Activated naive CD8-positive, alpha-beta T cell treated with anti-CD3 and anti-CD28 coated beads, Interleukin-2, amount 10 ng/mL, durations not matched to agents 7 days and 5 days (primary cell): ENCODE measurements at regions not wholly inside any gene's neighbourhood (a gene's known extent, or its start where the extent isn't known, plus 50 kb on each side); places are given as distances from the start of the nearest gene placed in this dataset.

Source experiments
- ATAC-seq: fragments of 150-1000 bp; cut with Tn5 transposase; one replicate; pipeline ENCODE4 v1.10.0; 2021; ENCODE audit warnings: low read depth, moderate library complexity
- POLR2A ChIA-PET: fragments of 350-600 bp; sonication (Branson Sonifier 250); formaldehyde crosslinking; loops from one replicate; lab custom pipeline; 2021; ENCODE audit warnings: antibody characterized with exemption; lab: Charles Lee
- DNase-seq: peaks from one replicate; pipeline ENCODE4 v3.0.0; 2021
- H3K27ac Mint-ChIP-seq: one replicate; pipeline ENCODE4 v1.8.0; 2022; ENCODE audit warnings: mild to moderate bottlenecking, mixed read lengths
- H3K27me3 Mint-ChIP-seq: one replicate; pipeline ENCODE4 v1.8.0; 2022; ENCODE audit warnings: mild to moderate bottlenecking, moderate library complexity, mixed read lengths
- H3K36me3 Mint-ChIP-seq: one replicate; pipeline ENCODE4 v1.8.0; 2021; ENCODE audit warnings: mild to moderate bottlenecking, mixed read lengths
- H3K4me1 Mint-ChIP-seq: one replicate; pipeline ENCODE4 v1.8.0; 2021; ENCODE audit warnings: mixed read lengths
- H3K4me3 Mint-ChIP-seq: one replicate; pipeline ENCODE4 v1.8.0; 2022; ENCODE audit warnings: mild to moderate bottlenecking, moderate library complexity, mixed read lengths
- H3K9me3 Mint-ChIP-seq: one replicate; pipeline ENCODE4 v1.8.0; 2021; ENCODE audit warnings: mixed read lengths

DNA sequence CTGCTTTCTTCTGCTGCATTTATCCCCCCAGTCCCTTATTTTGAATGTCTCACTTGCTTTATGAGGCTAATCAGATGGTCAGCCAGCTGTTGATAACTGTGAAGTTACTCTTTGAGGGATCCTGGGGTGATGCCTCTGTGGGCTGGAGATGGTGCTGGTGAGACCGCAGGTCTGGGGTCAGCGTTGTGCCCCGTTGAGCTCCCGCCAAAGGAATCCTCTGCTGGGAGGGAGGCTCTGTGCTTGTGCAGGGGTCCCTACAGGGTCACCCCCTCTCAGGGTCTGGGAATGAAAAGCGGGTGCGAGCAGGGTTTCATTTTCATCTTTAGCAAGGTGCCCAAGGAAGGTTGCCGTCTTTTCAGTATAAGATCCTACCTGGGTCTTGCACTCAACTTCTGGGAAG lies 161.2 kb upstream of the RTL1 start:
- POLR2A ChIA-PET = no interaction called here
- Mint-ChIP-seq H3K4me1 (no peaks in the 10 kb centered on the region), H3K36me3 (no peaks in the 10 kb centered on the region), H3K9me3 (no peaks in the 10 kb centered on the region), H3K27me3 (peaks cover 6% of the 10 kb centered on the region), H3K27ac (no peak overlapping the region), H3K4me3 (no peak overlapping the region)
- DNase-seq (peak; percentile 5), ATAC-seq (no peak)

DNA sequence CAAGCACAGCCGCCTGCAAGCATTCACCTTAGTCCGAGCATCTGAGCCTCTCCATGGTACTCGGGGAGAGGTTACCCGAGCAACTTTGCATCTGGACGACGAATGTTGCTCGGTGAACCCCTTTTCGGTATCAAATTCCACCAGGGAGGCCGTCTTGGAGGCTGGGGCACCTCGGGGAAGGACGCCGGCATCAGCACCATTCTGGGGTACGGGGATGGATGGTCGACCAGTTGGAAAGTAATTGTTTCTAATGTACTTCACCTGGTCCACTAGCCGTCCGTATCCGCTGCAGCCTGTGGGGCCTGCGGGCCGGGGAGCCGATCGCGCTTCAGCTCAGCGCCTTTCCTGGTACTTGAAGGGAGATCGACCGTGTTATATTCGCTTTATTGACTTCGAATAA lies 161.7 kb upstream of the RTL1 start:
- no peaks in the 10 kb centered on the region for H3K36me3 Mint-ChIP-seq
- H3K9me3 Mint-ChIP-seq = no peaks in the 10 kb centered on the region
- H3K27me3 Mint-ChIP-seq = peaks cover 6% of the 10 kb centered on the region
- no peak overlapping the region for H3K4me3 Mint-ChIP-seq
- H3K4me1 Mint-ChIP-seq = no peaks in the 10 kb centered on the region
- DNase-seq (peak; percentile 10), ATAC-seq (no peak)
- POLR2A ChIA-PET = no interaction called here
- H3K27ac Mint-ChIP-seq = no peak overlapping the region

DNA sequence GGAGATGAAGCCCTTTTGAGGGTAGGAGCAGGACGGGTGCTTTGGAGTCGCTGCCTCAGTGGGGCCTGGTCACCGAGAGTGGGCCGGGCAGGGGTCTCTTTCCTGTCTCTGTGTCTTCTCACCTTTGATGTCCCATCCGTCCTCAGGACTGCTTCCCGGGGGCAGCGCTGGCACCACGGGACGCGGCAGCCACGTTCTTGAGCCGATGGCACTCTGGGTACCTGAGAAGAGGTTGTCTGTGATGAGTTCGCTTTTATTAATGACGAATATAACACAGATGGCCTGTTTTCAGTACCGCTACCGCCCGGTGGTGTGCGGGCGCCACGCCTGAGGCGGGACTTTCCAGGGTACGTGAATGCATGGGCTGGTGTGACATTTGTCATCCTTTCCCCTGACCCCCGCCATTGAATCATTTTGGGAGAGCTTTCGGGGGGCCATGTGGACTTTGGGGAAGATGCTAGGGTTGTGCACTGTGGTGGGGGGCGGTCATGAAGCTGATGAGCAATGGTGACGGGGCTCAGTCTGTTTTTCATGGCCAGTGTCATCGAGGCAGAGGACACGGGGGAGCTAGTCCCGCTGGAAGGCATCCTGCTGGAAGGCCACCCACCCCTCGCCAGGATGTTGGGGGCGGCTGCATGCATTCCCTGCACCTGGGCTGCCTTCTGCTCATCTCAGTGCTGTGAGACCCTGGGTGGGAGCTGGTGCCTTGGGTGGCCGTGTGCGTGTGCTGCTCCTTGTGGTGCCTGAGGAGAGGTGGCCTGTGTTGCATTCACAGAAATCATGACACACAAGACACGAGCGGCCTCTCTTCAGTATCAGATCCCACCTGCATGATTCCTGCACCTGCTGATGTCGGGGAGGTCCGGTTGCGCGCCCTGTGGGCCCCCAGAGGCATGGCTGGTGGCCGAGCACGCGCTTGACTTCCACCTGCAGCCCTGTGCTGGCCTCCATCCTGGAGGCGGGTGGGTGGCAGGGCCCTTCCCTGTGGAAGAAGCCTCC lies 162.5 kb upstream of the RTL1 start:
- no peaks in the 10 kb centered on the region for H3K9me3 Mint-ChIP-seq
- no peak overlapping the region for H3K27ac Mint-ChIP-seq
- peaks cover 6% of the 10 kb centered on the region for H3K27me3 Mint-ChIP-seq
- no peaks in the 10 kb centered on the region for H3K36me3 Mint-ChIP-seq
- H3K4me3 Mint-ChIP-seq = no peak overlapping the region
- peak; percentile 15 for DNase-seq
- ATAC-seq = no peak
- H3K4me1 Mint-ChIP-seq = no peaks in the 10 kb centered on the region
- POLR2A ChIA-PET = no interaction called here

- DNase-seq = peak; percentile 13
- Mint-ChIP-seq H3K27me3 (peaks cover 6% of the 10 kb centered on the region), H3K4me1 (no peaks in the 10 kb centered on the region), H3K4me3 (no peak overlapping the region), H3K9me3 (no peaks in the 10 kb centered on the region), H3K36me3 (no peaks in the 10 kb centered on the region), H3K27ac (no peak overlapping the region)
- POLR2A ChIA-PET = no interaction called here
- no peak for ATAC-seq
Observed at GRCh38 chr14:101066826-101067510, 163.4 kb upstream of the RTL1 start.

DNA sequence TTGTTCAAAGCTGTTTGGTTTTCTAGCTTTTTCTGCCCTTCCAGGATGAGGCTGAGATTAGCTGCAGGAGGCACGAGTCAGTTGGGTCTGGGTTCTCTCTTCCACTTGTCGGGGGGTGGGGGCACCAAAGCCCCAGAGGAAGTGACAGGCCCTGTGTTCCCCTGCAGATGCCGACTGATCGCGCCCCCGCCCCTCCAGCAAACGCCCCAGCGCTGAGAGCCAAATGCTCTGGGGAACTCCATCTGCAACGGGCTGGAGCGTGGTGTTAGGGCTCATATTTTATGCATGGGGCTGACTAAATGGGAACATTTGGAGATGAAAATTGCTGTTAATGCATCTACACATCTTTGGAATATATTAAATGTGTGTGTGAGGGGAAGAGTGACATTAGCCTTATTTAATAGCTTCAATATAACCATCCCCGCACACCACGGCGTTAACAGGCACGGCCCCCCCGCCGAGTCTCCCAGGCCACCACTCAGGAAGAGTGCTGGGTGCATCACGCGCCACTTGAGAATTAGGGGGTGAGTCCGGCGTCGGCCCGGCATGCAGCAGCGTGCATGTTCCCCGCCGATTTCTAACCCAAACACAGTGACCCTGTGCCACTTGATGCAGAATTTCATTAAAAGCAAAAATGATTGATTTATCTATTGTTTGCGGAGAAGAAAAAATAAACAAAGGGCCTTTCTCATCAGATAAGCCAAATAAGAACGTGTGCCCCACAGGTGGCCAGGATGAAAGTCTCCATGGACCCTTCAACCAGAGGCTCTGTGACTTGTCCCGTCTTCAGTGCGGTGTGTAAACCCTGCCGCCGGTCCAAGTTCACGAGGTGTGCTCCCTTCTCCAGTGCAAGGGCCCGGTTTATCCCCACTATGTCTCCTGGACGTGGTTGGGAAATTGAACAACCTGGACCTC lies 165.0 kb upstream of the RTL1 start:
- no peaks in the 10 kb centered on the region for H3K4me1 Mint-ChIP-seq
- H3K4me3 Mint-ChIP-seq = no peak overlapping the region
- peaks cover 6% of the 10 kb centered on the region for H3K27me3 Mint-ChIP-seq
- no peak overlapping the region for H3K27ac Mint-ChIP-seq
- H3K36me3 Mint-ChIP-seq = no peaks in the 10 kb centered on the region
- POLR2A ChIA-PET = interaction anchor here (0.7 kb wide), 1 partner anchor 186 kb away, joined by 3 read pairs; no protein-coding TSS in a partner anchor
- peak; percentile 14 for DNase-seq
- H3K9me3 Mint-ChIP-seq = no peaks in the 10 kb centered on the region
- no peak for ATAC-seq

GRCh38 chr14:101069228-101069549 lies 165.7 kb upstream of the RTL1 start:
- no peaks in the 10 kb centered on the region for H3K9me3 Mint-ChIP-seq
- H3K4me3 Mint-ChIP-seq = no peak overlapping the region
- no peak for ATAC-seq
- H3K36me3 Mint-ChIP-seq = no peaks in the 10 kb centered on the region
- no peaks in the 10 kb centered on the region for H3K4me1 Mint-ChIP-seq
- peaks cover 6% of the 10 kb centered on the region for H3K27me3 Mint-ChIP-seq
- POLR2A ChIA-PET = no interaction called here
- H3K27ac Mint-ChIP-seq = no peak overlapping the region
- no peak for DNase-seq

DNA sequence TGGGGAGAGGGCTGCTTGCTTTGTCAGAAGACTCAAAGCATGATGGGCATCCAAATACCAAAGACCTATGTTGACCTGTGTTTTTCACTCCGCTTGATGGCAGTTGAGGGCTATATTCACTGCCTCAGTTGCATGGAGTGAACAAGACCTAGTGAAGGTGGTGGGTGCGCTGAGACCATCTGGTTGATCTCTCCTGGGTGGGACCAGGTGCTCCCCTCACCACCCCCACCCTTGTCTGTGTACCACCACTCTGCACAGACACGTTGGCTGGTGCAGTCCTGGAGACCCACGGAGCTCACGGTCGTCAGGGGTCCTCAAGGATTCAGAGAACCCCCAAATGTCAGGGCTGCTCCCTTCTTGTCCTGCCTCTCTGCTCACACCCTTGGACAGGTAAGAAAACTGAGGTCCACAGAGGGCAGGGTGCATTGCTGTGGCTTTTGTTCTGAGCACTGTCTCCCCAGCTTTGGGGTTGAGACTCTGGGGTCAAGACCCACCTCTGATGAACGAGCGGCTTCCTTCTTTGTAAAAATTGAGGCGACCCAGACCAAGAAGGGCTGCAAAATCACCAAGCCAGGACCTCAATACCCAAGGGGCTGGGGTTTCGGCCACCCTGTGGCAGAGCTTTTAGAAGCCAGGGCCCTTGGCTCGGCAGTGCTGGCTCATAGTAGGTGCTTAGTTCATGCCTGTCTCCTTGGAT lies 166.3 kb upstream of the RTL1 start:
- Mint-ChIP-seq H3K4me3 (no peak overlapping the region), H3K27ac (no peak overlapping the region), H3K4me1 (no peaks in the 10 kb centered on the region), H3K9me3 (no peaks in the 10 kb centered on the region), H3K27me3 (peaks cover 6% of the 10 kb centered on the region), H3K36me3 (no peaks in the 10 kb centered on the region)
- DNase-seq (no peak), ATAC-seq (no peak)
- POLR2A ChIA-PET = no interaction called here

DNA sequence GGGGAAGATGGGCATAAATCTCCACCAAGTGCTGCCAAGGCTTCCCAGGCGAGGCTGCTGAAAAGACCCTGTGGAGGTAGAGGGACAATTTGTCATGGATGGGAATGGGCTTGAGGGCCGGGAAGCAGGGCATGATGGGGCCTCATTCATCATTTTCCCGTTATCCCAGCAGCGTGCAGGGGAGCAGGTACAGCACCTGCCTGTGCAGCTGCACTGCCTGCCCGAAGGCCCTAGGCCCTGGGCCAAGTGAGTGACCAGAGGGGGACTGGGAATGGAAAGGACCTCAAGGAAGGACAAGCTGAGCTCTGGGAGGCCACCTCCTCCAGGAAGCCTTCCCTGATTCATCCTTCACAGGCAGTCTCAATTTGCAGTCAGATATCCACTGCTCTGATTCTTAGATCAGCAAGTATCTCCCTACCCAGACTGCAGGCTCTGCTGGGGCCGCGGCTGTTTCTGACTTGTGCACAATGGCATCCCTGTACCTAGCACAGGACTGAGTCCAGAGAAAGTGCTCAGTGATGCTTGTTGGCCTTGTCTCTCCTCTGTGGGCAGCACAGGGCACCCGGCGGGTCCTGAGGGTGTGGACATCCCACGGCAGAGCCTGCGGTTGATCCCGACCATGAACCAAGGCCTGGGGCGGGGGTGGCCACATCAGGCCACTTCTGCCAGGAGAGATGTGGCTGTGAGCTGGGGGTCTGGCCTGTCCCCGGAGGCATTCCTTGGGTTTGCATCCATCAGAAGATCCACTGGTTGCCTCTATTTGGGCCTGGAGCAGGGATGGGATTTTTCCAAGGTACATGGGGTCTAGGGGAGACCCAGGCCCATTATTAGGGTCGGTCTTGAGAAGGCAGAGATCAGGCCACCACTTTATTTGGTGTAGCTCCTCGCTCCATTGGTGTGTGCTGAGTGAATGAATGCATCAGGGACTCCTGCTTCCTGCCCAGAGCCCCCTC lies 167.3 kb upstream of the RTL1 start:
- DNase-seq (peak; percentile 11), ATAC-seq (no peak)
- H3K36me3 Mint-ChIP-seq = no peaks in the 10 kb centered on the region
- H3K27me3 Mint-ChIP-seq = peaks cover 6% of the 10 kb centered on the region
- no peak overlapping the region for H3K27ac Mint-ChIP-seq
- H3K4me3 Mint-ChIP-seq = no peak overlapping the region
- POLR2A ChIA-PET = no interaction called here
- no peaks in the 10 kb centered on the region for H3K4me1 Mint-ChIP-seq
- H3K9me3 Mint-ChIP-seq = no peaks in the 10 kb centered on the region

DNA sequence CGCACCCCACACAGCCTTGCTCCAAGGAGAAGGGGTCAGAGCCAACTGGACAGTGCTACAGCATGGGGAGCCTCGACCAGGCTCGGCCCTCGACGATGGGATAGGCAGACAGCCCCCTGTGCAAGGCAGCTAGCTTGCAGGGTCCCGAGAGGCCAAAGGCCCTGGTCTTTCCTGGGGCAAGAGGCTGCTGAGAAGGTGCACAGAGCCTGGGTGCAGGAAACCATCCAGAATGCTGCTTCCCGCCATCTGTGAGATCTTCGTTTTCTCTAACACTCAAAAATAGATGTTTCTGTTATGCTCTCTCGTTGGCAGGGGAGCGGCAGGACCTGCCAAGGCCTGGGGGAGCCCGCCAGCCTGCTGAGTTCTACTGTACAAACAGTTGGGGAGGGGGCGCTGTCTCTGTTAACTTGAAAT lies 168.0 kb upstream of the RTL1 start:
- no peak overlapping the region for H3K27ac Mint-ChIP-seq
- DNase-seq = peak; percentile 9
- no peak for ATAC-seq
- H3K9me3 Mint-ChIP-seq = no peaks in the 10 kb centered on the region
- POLR2A ChIA-PET = no interaction called here
- no peak overlapping the region for H3K4me3 Mint-ChIP-seq
- no peaks in the 10 kb centered on the region for H3K36me3 Mint-ChIP-seq
- H3K27me3 Mint-ChIP-seq = peaks cover 8% of the 10 kb centered on the region
- no peaks in the 10 kb centered on the region for H3K4me1 Mint-ChIP-seq

DNA sequence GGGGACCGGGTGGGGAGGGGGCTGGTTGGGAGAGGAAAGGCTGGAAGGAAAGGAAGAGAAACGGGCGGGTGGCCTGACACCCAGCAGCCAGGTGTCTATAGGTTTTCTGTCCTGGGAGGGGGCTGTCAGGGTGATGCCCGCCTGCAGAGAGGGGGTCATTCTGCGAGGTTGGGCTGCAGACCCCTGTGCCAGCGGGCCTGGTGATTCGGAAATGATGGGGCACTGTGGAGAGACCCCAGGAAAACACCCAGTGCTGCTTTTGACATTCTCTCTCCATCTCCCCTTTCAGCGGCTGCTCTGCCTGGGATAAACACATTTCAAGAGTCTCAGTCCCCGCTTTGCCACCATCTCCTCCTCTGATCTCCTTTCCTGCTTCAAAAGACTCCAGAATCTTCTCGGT lies 168.5 kb upstream of the RTL1 start:
- Mint-ChIP-seq H3K4me3 (no peak overlapping the region), H3K9me3 (no peaks in the 10 kb centered on the region), H3K27me3 (peaks cover 14% of the 10 kb centered on the region), H3K4me1 (no peaks in the 10 kb centered on the region), H3K36me3 (no peaks in the 10 kb centered on the region), H3K27ac (no peak overlapping the region)
- POLR2A ChIA-PET = no interaction called here
- ATAC-seq (no peak), DNase-seq (no peak)

DNA sequence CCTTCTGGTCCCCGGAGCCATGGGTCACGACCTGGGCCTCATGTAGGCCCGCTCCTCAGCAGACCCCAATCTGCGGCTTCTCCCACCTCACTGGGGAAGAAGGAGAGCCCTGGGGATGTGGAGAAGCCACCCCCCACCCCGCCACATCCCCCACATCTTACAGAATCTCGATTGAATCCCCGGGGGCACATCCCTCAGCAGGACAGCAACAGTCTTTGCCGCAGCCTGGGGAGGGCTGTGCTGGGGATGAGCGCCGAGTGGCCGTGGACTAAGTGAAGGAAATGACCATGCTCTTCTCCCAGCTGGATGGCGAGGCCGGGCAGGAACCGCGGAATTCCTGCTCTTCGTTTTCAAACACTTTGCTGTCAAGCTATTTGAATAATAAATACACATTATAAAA lies 169.0 kb upstream of the RTL1 start:
- Mint-ChIP-seq H3K27ac (no peak overlapping the region), H3K4me3 (no peak overlapping the region), H3K4me1 (no peaks in the 10 kb centered on the region), H3K36me3 (no peaks in the 10 kb centered on the region), H3K27me3 (peaks cover 17% of the 10 kb centered on the region), H3K9me3 (no peaks in the 10 kb centered on the region)
- ATAC-seq (no peak), DNase-seq (peak; percentile 7)
- POLR2A ChIA-PET = no interaction called here

GRCh38 chr14:101072945-101073597 lies 169.5 kb upstream of the RTL1 start:
- no peaks in the 10 kb centered on the region for H3K4me1 Mint-ChIP-seq
- H3K36me3 Mint-ChIP-seq = no peaks in the 10 kb centered on the region
- no peaks in the 10 kb centered on the region for H3K9me3 Mint-ChIP-seq
- no peak overlapping the region for H3K27ac Mint-ChIP-seq
- H3K4me3 Mint-ChIP-seq = no peak overlapping the region
- H3K27me3 Mint-ChIP-seq = peaks cover 19% of the 10 kb centered on the region
- POLR2A ChIA-PET = no interaction called here
- peak; percentile 5 for DNase-seq
- ATAC-seq = no peak
